Stimulated activated CD4-positive, alpha-beta T cell treated with anti-CD3 and anti-CD28 coated beads, Interleukin-15, amount 100 ng/mL, for 1 hour (primary cell): ENCODE measurements at regions not wholly inside any gene's neighbourhood (a gene's known extent, or its start where the extent isn't known, plus 50 kb on each side); places are given as distances from the start of the nearest gene placed in this dataset.

Experiments used
- DNase-seq, 2 donors: peaks; one replicate each; pipeline ENCODE4 v3.0.0-alpha.2; 2020; ENCODE audit warnings: low read depth in 1 of 2, low spot score in 1 of 2

GRCh38 chr3:71885006-71885405 is 100.1 kb upstream of the PROK2 start:
- DNase-seq = no peak

- no peak for DNase-seq
Observed at GRCh38 chr3:71881732-71882131, 96.8 kb upstream of the PROK2 start.

DNA sequence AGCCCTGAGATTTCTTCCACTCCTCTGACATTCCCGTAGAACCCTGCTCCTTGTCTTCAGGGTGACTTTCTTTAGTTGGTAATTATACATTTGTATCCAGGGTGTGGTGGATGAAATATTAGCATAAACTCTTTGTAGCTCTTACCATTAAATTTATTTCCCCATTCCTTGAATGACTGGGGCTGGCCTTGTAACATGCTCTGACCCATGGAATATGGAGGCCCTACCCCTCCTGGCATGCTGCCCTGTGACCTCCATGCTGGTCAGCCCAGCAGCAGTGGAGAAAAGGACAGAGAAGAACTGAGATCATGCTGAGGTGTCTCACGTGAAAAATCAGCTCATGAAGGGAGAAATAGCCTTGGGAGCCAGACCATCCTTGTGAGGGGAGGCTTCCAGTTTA is 96.1 kb upstream of the PROK2 start:
- DNase-seq = no peak

DNA sequence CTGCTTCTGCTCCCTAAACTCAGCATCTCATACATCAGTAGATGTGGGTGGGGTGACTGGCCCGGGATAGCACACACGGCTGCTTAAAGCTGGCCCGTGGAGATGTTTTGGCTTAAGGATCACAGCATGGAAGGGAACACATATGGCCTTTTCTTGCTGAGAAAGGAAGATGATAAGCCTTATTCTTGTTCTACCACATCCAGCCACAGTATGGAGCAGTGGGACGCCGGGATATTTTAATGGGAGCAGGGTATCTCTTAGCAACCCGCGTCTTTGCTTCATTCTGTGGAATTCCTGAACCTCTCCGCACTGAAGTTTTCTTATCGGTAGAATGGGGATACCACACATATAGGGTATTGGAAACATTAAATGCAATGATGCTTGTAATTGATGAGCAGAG is 94.1 kb upstream of the PROK2 start:
- DNase-seq = no peak

DNA sequence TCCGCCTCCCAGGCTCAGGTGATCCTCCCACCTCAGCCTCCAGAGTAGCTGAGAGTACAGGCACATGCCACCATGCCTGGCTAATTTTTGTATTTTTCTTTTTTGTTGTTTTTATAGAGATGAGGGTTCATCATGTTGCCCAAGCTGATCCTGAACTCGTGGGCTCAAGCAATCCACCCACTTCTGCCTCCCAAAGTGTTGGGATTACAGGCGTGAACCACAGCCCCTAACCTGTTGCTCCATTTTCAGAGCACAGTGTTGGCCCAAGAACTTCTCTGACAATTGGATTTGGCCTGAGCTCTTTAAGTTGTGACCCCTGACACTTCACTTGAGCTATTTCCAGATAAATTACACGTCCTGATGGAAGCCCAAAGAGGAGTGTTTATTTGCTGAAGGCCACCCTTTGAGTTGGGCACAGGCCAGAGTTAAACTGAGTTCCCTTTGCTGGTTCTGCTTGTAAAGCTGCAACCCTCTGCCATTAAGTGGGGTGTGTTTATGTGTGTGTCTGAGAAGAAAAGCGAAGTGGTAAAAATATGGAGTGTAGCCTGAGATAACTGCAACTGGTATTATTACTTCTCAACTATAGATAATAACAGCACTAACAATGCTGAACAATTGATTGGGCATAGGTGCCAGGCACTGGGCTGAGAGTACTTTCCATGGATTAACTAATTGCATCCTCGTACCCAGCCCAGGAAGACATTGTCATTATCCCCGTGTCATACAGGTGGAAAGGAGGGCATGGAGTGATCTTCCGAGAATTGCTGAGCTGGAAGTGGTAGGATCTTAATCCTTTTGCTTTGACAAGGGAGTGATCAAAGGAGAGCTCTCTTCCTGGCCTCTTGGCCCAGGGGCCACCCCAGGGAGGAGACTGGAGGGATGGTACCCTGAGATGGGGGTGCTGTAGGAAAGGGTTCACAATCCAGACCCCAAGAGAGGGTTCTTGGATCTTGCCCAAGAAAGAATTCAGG is 91.5 kb upstream of the PROK2 start:
- no peak for DNase-seq

DNA sequence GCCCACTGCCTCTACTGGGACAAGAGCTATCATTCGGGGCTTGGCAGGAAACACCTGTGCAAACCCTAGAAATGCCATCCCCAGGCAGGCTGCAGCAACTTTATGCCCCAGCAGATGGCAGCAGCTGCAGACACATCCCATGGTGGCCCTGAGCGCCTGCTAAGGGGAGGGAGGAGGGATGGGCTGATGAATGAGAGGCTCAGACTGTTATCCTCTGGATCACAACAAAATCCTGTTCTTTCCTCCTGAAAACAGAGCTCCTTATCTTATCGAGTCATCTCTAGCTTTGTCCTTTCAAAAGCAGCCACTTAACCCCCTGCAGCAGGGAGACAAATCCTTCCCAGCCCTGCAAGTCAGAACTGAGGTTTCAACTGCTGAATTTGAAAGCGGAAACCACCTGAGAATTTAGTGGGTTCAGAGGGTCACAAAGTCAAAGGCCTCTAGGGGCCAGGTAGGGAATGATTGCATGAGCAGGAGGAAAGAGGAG is 90.6 kb upstream of the PROK2 start:
- peak; percentile 46 to 72 for DNase-seq

GRCh38 chr3:71874618-71875017 is 89.7 kb upstream of the PROK2 start:
- no peak for DNase-seq

DNA sequence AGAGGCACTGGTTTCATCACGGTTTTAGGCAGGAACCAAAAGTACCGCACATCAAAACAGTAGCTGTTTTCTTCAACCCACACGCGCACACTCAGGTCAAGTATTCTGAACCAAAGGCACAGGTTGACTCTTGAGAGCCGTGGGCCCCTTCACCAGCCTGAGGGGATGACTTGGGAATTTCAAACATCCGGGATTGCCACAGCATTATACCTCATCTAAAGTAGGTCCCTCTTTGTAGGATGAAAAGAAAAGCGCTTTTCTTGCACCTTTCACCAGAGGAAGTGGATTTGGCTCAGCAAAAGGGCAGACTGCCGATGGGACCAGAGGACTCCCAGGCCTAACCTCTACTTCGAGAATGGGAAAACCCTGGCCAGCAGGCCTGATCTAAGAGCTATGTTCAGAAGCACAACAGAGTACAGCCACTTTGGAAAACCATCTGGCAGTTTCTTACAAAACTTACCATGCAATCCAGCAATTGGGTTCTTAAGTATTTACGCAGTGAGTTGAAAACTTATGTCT is 88.2 kb upstream of the PROK2 start:
- DNase-seq = no peak

DNA sequence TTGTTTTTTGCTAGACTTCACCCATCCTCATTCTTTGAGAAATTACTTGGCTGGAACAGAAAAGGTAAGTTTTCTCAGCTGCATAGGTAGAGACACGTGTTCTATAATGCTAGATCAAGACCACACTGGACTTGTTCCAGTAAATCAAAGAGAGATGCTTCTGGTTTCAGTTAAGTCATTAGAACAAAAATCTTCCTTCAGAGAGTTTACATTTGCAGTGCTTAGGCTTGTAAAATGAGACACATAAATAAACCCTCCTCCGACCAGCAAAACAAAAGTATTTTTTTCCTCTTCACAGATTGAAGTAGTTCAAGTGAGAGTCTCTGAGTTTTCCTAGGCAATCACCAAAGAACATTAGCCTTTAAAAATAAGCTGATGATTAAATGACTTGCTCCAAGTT is 87.3 kb upstream of the PROK2 start:
- no peak for DNase-seq

GRCh38 chr3:71870966-71871512 is 86.1 kb upstream of the PROK2 start:
- DNase-seq = no peak

DNA sequence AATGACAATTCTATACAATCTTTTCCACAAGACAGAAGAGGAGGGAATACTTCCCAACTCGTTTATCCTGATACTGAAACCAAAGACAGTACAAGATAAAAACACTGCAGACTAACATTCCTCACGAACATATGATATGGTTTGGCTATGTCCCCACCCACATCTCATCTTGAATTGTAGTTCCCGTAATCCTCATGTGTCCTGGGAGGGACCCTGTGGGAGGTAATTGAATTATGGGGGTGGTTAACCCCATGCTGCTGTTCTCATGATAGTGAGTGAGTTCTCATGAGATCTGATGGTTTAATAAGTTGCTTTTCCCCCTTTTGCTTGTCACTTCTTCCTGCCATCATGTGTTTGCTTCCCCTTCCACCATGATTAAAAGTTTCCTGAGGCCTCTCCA is 83.9 kb upstream of the PROK2 start:
- DNase-seq = no peak

- no peak for DNase-seq
Observed at GRCh38 chr3:71865727-71866126, 80.8 kb upstream of the PROK2 start.

GRCh38 chr3:71863563-71864190 is 78.7 kb upstream of the PROK2 start:
- no peak for DNase-seq

DNA sequence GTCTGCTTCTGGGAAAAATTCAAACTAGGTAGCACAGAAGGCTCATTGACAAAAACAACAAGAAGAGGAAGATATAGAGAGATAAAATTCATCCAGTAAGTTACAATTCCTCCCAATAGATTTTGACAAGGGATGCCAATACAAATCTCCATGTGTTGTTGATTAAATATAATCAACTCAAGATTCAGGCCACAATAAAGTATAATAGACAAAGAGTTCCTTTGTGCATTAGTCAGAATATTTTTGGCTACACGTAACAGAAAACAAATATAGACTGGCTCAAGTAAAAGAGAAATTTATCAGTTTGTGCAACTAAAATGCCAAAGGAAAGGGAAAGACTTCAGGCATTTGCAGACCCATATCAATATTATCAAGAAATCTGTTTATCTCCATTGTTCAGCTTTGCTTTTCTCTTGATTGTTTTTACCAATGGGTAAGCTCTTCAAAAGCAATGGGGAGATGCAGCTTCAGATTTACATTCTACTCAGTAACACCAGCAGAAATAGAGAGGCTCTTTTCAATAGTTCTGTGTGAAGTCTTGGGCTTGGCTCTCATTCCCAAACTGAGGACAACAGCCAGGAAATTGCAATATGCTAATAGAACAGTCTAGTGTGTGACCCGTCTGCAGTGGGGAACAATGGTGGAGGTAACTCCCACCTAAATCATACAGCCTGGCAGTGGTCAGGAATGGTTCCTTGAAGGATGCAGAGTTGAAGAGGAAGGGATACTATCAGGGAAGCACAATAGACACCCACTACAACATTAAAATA is 77.6 kb upstream of the PROK2 start:
- DNase-seq = no peak

GRCh38 chr3:71859123-71859519 is 74.2 kb upstream of the PROK2 start:
- DNase-seq = no peak

DNA sequence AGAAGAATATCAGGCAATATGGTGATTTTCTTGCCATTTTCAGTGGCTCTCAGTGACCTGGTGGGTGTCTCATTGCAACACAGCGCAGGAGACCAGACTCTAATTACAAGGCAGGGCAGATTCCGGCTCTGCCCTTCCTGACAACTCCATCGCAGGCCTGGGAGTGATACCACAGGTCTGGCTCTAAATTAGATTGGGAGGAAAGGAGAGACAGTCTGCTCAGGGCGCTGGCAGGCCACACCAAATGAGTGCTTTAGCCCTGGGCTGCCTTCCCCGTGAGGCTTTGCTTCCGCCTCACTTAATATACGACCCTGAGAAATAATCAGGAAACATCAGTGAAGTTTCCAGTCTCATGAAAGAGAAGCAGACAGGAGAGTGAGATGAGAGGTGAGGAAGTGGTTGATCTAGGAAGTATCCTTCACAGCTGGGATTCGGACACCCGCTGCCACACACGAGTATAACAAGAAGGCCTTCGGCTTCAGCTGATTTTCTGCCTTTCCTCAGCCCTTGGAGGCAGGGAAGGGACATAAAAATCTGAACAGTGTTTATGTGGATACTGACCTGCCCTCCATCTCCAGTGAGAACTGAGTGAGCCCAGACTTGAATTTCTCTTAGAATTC is 73.7 kb upstream of the PROK2 start:
- DNase-seq = no peak

- DNase-seq = no peak
Observed at GRCh38 chr3:71857956-71858355, 73.0 kb upstream of the PROK2 start.

- no peak for DNase-seq
Observed at GRCh38 chr3:71854706-71855105, 69.8 kb upstream of the PROK2 start.

GRCh38 chr3:71854096-71854495 is 69.1 kb upstream of the PROK2 start:
- DNase-seq = no peak

- no peak for DNase-seq
Observed at GRCh38 chr3:71851878-71852277, 66.9 kb upstream of the PROK2 start.

DNA sequence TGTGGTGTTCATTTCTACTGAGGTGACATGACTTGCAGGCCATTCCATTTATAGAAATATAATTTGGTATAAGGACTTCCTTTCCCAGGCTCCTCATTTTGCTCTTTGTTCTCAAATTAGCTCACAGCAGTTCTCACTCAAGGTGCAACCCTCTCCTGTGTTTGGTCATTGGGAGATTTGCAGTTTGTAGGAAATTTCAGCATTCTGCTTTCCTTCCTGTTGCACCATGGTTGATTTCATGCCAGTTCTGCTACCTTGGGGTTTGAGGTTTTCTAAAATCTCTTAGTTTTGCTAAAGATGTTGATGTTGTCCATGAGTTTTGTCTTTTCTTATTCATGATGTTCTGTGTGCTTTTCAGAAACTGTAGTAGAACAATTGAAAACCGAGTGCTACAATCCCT is 65.7 kb upstream of the PROK2 start:
- no peak for DNase-seq
